K562 (cell line): ENCODE measurements at regions not wholly inside any gene's neighbourhood (a gene's known extent, or its start where the extent isn't known, plus 50 kb on each side); places are given as distances from the start of the nearest gene placed in this dataset.

Experiments
- CTCF ChIP-seq, 3 experiments: IDR thresholded peaks in 2 of 3; conservative IDR thresholded peaks in 1 of 3; 2 replicates each; pipeline ENCODE4 v1.5.1; 2011 to 2012; ENCODE audit warnings: low read length in 3 of 3, mild to moderate bottlenecking in 3 of 3, control low read depth in 2 of 3, improper control_type of control experiment in 1 of 3, inconsistent platforms in 1 of 3, low read depth in 1 of 3, mixed read lengths in 1 of 3, moderate library complexity in 1 of 3; ENCODE audit not compliant: insufficient read depth in 2 of 3
- EP300 ChIP-seq: IDR thresholded peaks from 2 replicates; pipeline ENCODE4 v1.6.1; 2012; ENCODE audit warnings: low read length, improper control_type of control experiment
- HDAC2 ChIP-seq: fragments of 450-650 bp; IDR thresholded peaks from 2 replicates; pipeline ENCODE4 v1.6.1; 2016; ENCODE audit warnings: mild to moderate bottlenecking
- NRF1 ChIP-seq, 2 experiments: fragments of 450-650 bp; IDR thresholded peaks in 1 of 2; conservative IDR thresholded peaks in 1 of 2; 2 replicates each; pipeline ENCODE4 v1.6.1; 2014; ENCODE audit warnings: mild to moderate bottlenecking in 2 of 2
- SIN3A ChIP-seq, 2 experiments: fragments of 150-350 bp in 1 of 2; IDR thresholded peaks; 2 replicates each; pipeline ENCODE4 v1.6.1; 2011 to 2016; ENCODE audit warnings: borderline replicate concordance in 2 of 2, low read depth in 2 of 2, low read length in 2 of 2, mild to moderate bottlenecking in 2 of 2, moderate library complexity in 2 of 2; ENCODE audit not compliant: control insufficient read depth in 1 of 2
- USF1 ChIP-seq: sonication (generic); formaldehyde crosslinking; IDR thresholded peaks from 2 replicates; pipeline ENCODE4 v1.9.0; 2022; ENCODE audit warnings: mild to moderate bottlenecking, missing genetic modification reagents
- ZNF274 ChIP-seq: IDR thresholded peaks from 2 replicates; pipeline ENCODE4 v1.6.1; 2011; ENCODE audit warnings: low read depth, mild to moderate bottlenecking, low read length, moderate library complexity, borderline replicate concordance

DNA sequence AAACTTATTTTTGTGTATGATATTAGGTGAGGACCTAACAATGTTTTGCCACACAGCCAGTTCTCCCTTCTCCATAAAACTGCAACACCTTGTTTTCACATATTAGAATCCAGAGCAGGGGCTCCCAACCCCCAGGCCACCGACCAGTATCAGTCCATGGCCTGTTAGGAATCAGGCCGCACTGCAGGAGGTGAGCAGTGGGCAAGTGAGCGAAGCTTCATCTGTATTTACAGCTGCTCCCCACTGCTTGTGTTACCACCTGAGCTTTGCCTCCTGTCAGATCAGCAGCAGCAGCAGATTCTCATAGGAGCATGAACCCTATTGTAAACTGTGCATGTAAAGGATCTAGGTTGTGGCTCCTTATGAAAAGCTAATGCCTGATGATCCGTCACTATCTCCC, 185.9 kb upstream of the NSMCE3 start:
- TF ChIP-seq CTCF (IDR thresholded peaks at IDR 0.05 in 2 of 3, conservative IDR thresholded peaks at IDR 0.05 in 1 of 3; ENCODE audit: insufficient read depth in 2 of 3, low read depth in 1 of 3, low read length in 3 of 3) (no peak), HDAC2 (no peak), USF1 (CRISPR knock-in tag) (no peak), NRF1 (conservative IDR thresholded peaks at IDR 0.05 in 1 of 2, IDR thresholded peaks at IDR 0.05 in 1 of 2) (no peak), ZNF274 (no peak), EP300 (no peak), SIN3A (IDR thresholded peaks at IDR 0.05; ENCODE audit: borderline replicate concordance in 2 of 2, control insufficient read depth in 1 of 2, low read depth in 2 of 2, low read length in 2 of 2) (no peak)
